ENCODE measurements at regions not wholly inside any gene's neighbourhood (a gene's known extent, or its start where the extent isn't known, plus 50 kb on each side); places are given as distances from the start of the nearest gene placed in this dataset.

- Histone ChIP-seq H3K9ac (ENCODE audit: low read depth in 1 of 2, low read length in 2 of 2) (no peak overlapping the region), H3K27me3 (ENCODE audit: control insufficient read depth in 1 of 2, insufficient read depth in 2 of 2, low read length in 2 of 2) (no peaks in the 10 kb centered on the region), H3K36me3 (ENCODE audit: control insufficient read depth in 1 of 2, insufficient read depth in 2 of 2, low read length in 2 of 2) (no peaks in the 10 kb centered on the region), H3K4me3 (ENCODE audit: low read depth in 1 of 2, low read length in 2 of 2) (no peak overlapping the region), H3K4me1 (ENCODE audit: control insufficient read depth in 1 of 2, insufficient read depth in 2 of 2, low read length in 2 of 2) (no peaks in the 10 kb centered on the region), H3K9me3 (ENCODE audit: control insufficient read depth in 1 of 2, low read length in 2 of 2) (no peaks in the 10 kb centered on the region), H3K27ac (ENCODE audit: low read depth, low read length) (no peak overlapping the region)
These were observed 56.5 kb upstream of the COL5A1 start for GRCh38 chr9:134585021-134585561.

GRCh38 chr9:134585746-134586706, 55.6 kb upstream of the COL5A1 start:
- Histone ChIP-seq H3K27me3 (ENCODE audit: control insufficient read depth in 1 of 2, insufficient read depth in 2 of 2, low read length in 2 of 2) (no peaks in the 10 kb centered on the region), H3K9ac (ENCODE audit: low read depth in 1 of 2, low read length in 2 of 2) (no peak overlapping the region), H3K36me3 (ENCODE audit: control insufficient read depth in 1 of 2, insufficient read depth in 2 of 2, low read length in 2 of 2) (no peaks in the 10 kb centered on the region), H3K9me3 (ENCODE audit: control insufficient read depth in 1 of 2, low read length in 2 of 2) (no peaks in the 10 kb centered on the region), H3K27ac (ENCODE audit: low read depth, low read length) (no peak overlapping the region), H3K4me1 (ENCODE audit: control insufficient read depth in 1 of 2, insufficient read depth in 2 of 2, low read length in 2 of 2) (no peaks in the 10 kb centered on the region), H3K4me3 (ENCODE audit: low read depth in 1 of 2, low read length in 2 of 2) (no peak overlapping the region)

- H3K4me3 ChIP-seq (ENCODE audit: low read depth in 1 of 2, low read length in 2 of 2): no peak overlapping the region
- H3K27me3 ChIP-seq (ENCODE audit: control insufficient read depth in 1 of 2, insufficient read depth in 2 of 2, low read length in 2 of 2): no peaks in the 10 kb centered on the region
- H3K9me3 ChIP-seq (ENCODE audit: control insufficient read depth in 1 of 2, low read length in 2 of 2): no peaks in the 10 kb centered on the region
- no peaks in the 10 kb centered on the region for H3K36me3 ChIP-seq (ENCODE audit: control insufficient read depth in 1 of 2, insufficient read depth in 2 of 2, low read length in 2 of 2)
- peaks cover 0 to 2% of the 10 kb centered on the region in 2 donors for H3K4me1 ChIP-seq (ENCODE audit: control insufficient read depth in 1 of 2, insufficient read depth in 2 of 2, low read length in 2 of 2)
- no peak overlapping the region for H3K9ac ChIP-seq (ENCODE audit: low read depth in 1 of 2, low read length in 2 of 2)
- H3K27ac ChIP-seq (ENCODE audit: low read depth, low read length): no peak overlapping the region
These were observed 51.9 kb upstream of the COL5A1 start for GRCh38 chr9:134589748-134590147.

- Histone ChIP-seq H3K4me1 (ENCODE audit: control insufficient read depth in 1 of 2, insufficient read depth in 2 of 2, low read length in 2 of 2) (peaks cover 0 to 2% of the 10 kb centered on the region in 2 donors), H3K27ac (ENCODE audit: low read depth, low read length) (no peak overlapping the region)
These were observed 51.1 kb upstream of the COL5A1 start for GRCh38 chr9:134590240-134591081.

GRCh38 chr9:134591082-134591571, 50.5 kb upstream of the COL5A1 start:
- Histone ChIP-seq H3K9me3 (ENCODE audit: control insufficient read depth in 1 of 2, low read length in 2 of 2) (no peaks in the 10 kb centered on the region), H3K36me3 (ENCODE audit: control insufficient read depth in 1 of 2, insufficient read depth in 2 of 2, low read length in 2 of 2) (no peaks in the 10 kb centered on the region), H3K9ac (ENCODE audit: low read depth in 1 of 2, low read length in 2 of 2) (no peak overlapping the region), H3K4me1 (ENCODE audit: control insufficient read depth in 1 of 2, insufficient read depth in 2 of 2, low read length in 2 of 2) (peaks cover 0 to 2% of the 10 kb centered on the region in 2 donors), H3K27me3 (ENCODE audit: control insufficient read depth in 1 of 2, insufficient read depth in 2 of 2, low read length in 2 of 2) (no peaks in the 10 kb centered on the region), H3K27ac (ENCODE audit: low read depth, low read length) (no peak overlapping the region), H3K4me3 (ENCODE audit: low read depth in 1 of 2, low read length in 2 of 2) (no peak overlapping the region)

More at GRCh38 chr9:134590240-134591081, 51.1 kb upstream of the COL5A1 start:
- no peak overlapping the region for H3K9ac ChIP-seq (ENCODE audit: low read depth in 1 of 2, low read length in 2 of 2)
- no peak overlapping the region for H3K4me3 ChIP-seq (ENCODE audit: low read depth in 1 of 2, low read length in 2 of 2)
- H3K27me3 ChIP-seq (ENCODE audit: control insufficient read depth in 1 of 2, insufficient read depth in 2 of 2, low read length in 2 of 2): no peaks in the 10 kb centered on the region
- no peaks in the 10 kb centered on the region for H3K36me3 ChIP-seq (ENCODE audit: control insufficient read depth in 1 of 2, insufficient read depth in 2 of 2, low read length in 2 of 2)
- H3K9me3 ChIP-seq (ENCODE audit: control insufficient read depth in 1 of 2, low read length in 2 of 2): no peaks in the 10 kb centered on the region

GRCh38 chr9:134591573-134591981, 50.0 kb upstream of the COL5A1 start:
- no peak overlapping the region for H3K4me3 ChIP-seq (ENCODE audit: low read depth in 1 of 2, low read length in 2 of 2)
- peak overlapping the region; percentile 20 for H3K27ac ChIP-seq (ENCODE audit: low read depth, low read length)
- no peaks in the 10 kb centered on the region for H3K9me3 ChIP-seq (ENCODE audit: control insufficient read depth in 1 of 2, low read length in 2 of 2)
- peaks cover 0 to 2% of the 10 kb centered on the region in 2 donors for H3K4me1 ChIP-seq (ENCODE audit: control insufficient read depth in 1 of 2, insufficient read depth in 2 of 2, low read length in 2 of 2)
- no peak overlapping the region for H3K9ac ChIP-seq (ENCODE audit: low read depth in 1 of 2, low read length in 2 of 2)
- no peaks in the 10 kb centered on the region for H3K36me3 ChIP-seq (ENCODE audit: control insufficient read depth in 1 of 2, insufficient read depth in 2 of 2, low read length in 2 of 2)
- H3K27me3 ChIP-seq (ENCODE audit: control insufficient read depth in 1 of 2, insufficient read depth in 2 of 2, low read length in 2 of 2): no peaks in the 10 kb centered on the region

All from duodenal mucosa (tissue), 2 donors.